ENCODE measurements at regions not wholly inside any gene's neighbourhood (a gene's known extent, or its start where the extent isn't known, plus 50 kb on each side); places are given as distances from the start of the nearest gene placed in this dataset.
"Not testable (repeated sequence)": the region's sequence is repeated elsewhere in the genome, so short reads cannot be mapped to it uniquely, and the experiment has no call there.

DNA sequence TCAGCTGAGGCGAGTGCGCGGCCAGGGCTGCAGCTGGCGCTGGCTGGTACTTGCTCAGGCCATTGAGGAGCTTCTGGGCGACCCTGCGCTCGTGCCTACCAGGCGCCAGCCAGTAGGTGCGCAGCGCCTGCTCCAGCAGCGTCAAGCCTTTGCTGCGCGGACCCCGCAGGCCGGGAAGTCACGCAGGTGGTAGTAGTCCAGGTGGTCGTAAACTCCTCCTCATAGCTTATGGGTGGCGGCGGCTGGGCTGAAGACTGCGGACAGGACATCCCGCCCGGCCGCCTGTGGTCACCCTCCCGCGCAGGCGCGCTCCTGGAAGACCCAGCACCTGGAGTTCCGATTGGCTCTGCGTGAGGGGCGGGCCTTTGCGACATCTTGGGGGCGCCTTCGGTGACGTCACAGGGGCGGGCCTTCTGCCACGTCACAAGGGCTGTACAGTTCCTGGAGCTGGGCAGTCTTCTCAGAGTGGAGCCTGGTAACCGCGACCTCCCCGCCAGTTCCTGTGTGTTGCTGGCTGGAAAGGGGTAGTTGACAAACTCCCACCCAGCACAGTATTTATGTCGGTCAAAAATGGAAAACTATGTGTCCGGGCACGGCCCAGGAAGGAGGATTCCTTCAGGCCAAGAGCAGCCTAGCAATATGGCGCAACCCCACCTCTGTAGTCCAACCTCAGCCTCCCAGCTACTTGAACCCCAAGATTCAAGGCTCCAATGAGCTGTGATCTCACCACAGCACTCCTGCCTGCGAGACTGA, 102.2 kb upstream of the VKORC1L1 start:
- DNase-seq (ENCODE audit: extremely low spot score, unreplicated experiment): peak; percentile 94
- peak overlapping the region; percentile 90 for H3K4me3 Mint-ChIP-seq
- not testable (repeated sequence) for H3K27me3 Mint-ChIP-seq; H3K4me1 Mint-ChIP-seq (ENCODE audit: unreplicated experiment); H3K36me3 Mint-ChIP-seq; H3K9me3 Mint-ChIP-seq
- TF ChIP-seq, protein P1, sequence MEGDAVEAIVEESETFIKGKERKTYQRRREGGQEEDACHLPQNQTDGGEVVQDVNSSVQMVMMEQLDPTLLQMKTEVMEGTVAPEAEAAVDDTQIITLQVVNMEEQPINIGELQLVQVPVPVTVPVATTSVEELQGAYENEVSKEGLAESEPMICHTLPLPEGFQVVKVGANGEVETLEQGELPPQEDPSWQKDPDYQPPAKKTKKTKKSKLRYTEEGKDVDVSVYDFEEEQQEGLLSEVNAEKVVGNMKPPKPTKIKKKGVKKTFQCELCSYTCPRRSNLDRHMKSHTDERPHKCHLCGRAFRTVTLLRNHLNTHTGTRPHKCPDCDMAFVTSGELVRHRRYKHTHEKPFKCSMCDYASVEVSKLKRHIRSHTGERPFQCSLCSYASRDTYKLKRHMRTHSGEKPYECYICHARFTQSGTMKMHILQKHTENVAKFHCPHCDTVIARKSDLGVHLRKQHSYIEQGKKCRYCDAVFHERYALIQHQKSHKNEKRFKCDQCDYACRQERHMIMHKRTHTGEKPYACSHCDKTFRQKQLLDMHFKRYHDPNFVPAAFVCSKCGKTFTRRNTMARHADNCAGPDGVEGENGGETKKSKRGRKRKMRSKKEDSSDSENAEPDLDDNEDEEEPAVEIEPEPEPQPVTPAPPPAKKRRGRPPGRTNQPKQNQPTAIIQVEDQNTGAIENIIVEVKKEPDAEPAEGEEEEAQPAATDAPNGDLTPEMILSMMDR (conservative IDR thresholded peaks at IDR 0.05): peak; percentile 37
- H3K27ac Mint-ChIP-seq: peak overlapping the region; percentile 91

DNA sequence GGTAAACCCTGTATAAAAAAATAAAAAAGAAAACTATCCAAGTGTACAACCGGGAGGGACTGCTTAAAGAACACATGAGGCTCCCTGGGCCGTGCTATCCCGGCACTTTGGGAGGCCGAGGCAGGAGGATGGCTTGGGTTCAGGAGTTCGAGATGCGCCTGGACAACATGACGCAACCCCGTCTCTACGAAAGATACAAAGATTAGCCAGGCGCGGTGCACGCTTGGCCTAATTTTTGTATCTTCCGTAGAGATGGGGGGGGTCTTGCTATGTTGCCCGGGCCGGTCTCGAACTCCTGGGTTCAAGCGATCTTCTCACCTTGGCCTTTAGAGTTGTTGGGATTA, 101.7 kb upstream of the VKORC1L1 start:
- not testable (repeated sequence) for DNase-seq (ENCODE audit: extremely low spot score, unreplicated experiment); H3K4me1 Mint-ChIP-seq (ENCODE audit: unreplicated experiment); H3K36me3 Mint-ChIP-seq; H3K9me3 Mint-ChIP-seq; H3K27me3 Mint-ChIP-seq
- Mint-ChIP-seq H3K27ac (peak overlapping the region; percentile 91), H3K4me3 (peak overlapping the region; percentile 90)

DNA sequence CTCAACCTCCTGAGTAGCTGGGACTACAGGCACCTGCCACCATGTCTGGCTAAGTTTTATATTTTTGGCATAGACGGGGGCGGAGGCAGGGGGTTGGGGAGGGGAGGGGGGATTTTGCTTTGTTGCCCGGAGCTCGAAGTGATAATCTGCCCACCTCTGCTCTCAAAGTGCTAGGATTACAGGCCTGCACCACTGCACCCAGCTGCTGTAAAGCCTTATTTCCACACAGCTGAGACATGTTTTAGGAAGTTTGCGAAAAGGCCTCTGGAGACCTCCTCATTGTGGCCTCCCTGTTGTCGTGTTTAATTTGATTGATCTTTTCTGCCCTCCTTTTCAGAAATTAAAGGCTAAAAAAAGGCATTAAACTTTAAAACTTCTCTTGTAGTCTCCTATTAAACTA, 96.2 kb upstream of the VKORC1L1 start:
- H3K4me3 Mint-ChIP-seq; H3K27ac Mint-ChIP-seq; H3K27me3 Mint-ChIP-seq; DNase-seq (ENCODE audit: extremely low spot score, unreplicated experiment); H3K9me3 Mint-ChIP-seq; H3K36me3 Mint-ChIP-seq; H3K4me1 Mint-ChIP-seq (ENCODE audit: unreplicated experiment): not testable (repeated sequence)

DNA sequence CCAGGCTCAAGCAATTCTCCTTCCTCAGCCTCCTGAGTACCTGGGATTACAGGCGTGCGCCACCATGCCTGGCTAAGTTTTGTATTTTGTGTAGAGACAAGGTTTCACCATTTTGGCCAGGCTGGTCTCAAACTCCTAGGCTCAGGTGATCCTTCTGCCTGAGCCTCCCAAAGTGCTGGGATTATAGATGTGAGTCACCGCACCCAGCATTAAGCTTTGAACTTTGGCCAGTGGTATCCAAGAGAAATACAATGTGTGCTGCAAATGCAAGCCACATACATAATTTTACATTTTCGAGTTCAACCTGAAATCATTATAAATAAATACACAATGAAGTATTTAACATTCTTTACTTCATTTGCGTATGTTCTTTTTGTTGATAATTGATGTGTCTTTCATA, 82.9 kb upstream of the VKORC1L1 start:
- not testable (repeated sequence) for H3K27me3 Mint-ChIP-seq; H3K9me3 Mint-ChIP-seq; H3K4me3 Mint-ChIP-seq; H3K4me1 Mint-ChIP-seq (ENCODE audit: unreplicated experiment); DNase-seq (ENCODE audit: extremely low spot score, unreplicated experiment); H3K36me3 Mint-ChIP-seq; H3K27ac Mint-ChIP-seq

DNA sequence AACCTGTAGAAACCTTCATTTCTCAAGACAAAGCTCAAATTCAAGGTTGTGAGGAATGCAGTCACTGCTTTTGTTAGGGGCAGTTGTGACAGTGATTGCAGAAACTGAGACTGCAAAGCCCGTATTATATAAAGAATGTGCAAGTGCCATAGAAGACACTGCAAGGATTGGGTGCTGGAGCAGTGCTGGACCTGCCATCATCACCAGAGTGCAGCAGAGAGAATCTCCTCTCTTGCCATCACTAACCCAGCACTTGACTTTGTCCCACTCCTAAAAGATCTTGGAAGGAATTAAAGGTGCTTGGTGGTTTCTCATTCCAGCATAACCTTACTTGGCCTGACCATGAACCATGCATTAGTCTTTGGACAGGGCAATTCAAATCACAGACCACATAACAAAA, 81.1 kb upstream of the VKORC1L1 start:
- H3K27ac Mint-ChIP-seq; DNase-seq (ENCODE audit: extremely low spot score, unreplicated experiment); H3K4me3 Mint-ChIP-seq; H3K36me3 Mint-ChIP-seq; H3K9me3 Mint-ChIP-seq; H3K4me1 Mint-ChIP-seq (ENCODE audit: unreplicated experiment); H3K27me3 Mint-ChIP-seq: not testable (repeated sequence)

DNA sequence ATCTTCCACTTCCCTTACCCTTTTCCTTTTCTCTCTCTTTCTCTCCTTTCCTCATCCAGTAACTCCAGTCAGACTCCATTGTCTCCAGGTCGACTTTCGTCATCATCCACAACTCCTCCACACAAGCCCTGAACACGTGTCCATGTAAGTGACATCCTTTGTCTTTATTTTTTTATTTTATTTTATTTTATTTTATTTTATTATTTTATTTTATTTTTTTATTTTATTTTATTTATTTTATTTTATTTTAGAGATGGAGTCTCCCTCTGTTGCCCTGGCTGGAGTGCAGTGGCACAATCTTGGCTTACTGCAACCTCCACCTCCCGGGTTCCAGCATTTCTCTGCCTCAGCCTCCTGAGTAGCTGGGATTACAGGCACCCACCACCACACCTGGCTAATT, 80.1 kb upstream of the VKORC1L1 start:
- H3K4me3 Mint-ChIP-seq; H3K9me3 Mint-ChIP-seq; H3K4me1 Mint-ChIP-seq (ENCODE audit: unreplicated experiment); H3K27ac Mint-ChIP-seq; DNase-seq (ENCODE audit: extremely low spot score, unreplicated experiment); H3K27me3 Mint-ChIP-seq; H3K36me3 Mint-ChIP-seq: not testable (repeated sequence)

DNA sequence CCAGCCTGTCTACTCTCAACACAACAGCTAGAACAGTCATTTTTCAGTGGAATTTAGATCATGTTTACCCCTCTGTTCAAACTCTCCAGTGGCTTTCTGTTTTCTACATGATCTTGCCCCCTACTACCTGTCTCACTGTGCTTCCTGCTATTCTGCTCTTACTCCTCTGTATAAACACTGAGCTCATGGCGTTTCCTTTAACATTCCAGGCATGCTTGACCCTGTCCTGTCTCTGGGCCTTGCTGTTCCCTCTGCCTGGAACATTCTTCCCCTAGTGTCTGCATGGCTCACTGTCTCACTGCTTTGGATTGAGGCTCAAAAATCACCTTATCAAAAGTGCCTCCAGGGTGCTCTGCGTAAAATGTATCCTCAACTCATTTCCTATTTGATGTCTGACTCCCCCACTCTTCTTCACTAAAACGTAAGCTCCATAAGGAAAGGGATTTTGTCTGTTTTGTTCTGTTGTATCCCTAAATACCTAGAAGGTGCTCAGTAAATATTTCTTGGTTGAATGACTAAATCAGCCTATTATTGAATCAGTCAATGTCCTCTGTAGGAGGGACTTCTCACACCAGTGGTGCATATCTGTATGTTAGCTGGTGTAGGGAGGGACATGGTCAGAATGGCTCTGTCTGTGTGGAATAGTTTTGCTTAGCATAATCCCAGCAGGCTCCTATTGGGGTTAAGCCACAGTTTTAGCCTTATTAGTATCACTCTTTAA, 78.0 kb upstream of the VKORC1L1 start:
- not testable (repeated sequence) for H3K4me3 Mint-ChIP-seq; H3K27ac Mint-ChIP-seq; H3K27me3 Mint-ChIP-seq; H3K9me3 Mint-ChIP-seq; H3K4me1 Mint-ChIP-seq (ENCODE audit: unreplicated experiment); H3K36me3 Mint-ChIP-seq; DNase-seq (ENCODE audit: extremely low spot score, unreplicated experiment)

DNA sequence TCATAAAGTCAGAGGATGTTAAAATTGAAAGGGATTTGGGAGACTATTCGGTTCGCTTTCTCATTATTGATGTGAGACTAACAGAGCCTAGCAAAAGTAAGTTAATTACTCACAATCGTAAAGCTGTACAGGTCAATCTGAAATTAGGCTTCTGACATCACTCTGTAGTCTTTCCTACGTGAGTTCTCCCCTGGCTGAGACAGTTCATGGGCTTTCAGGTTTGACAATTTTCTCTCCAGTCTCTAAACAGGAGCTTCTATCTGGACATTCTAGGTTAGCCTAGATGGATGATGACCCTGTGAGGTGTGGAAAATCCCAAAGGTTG, 77.5 kb upstream of the VKORC1L1 start:
- not testable (repeated sequence) for H3K36me3 Mint-ChIP-seq; H3K27me3 Mint-ChIP-seq; H3K9me3 Mint-ChIP-seq; DNase-seq (ENCODE audit: extremely low spot score, unreplicated experiment); H3K4me3 Mint-ChIP-seq; H3K4me1 Mint-ChIP-seq (ENCODE audit: unreplicated experiment); H3K27ac Mint-ChIP-seq

DNA sequence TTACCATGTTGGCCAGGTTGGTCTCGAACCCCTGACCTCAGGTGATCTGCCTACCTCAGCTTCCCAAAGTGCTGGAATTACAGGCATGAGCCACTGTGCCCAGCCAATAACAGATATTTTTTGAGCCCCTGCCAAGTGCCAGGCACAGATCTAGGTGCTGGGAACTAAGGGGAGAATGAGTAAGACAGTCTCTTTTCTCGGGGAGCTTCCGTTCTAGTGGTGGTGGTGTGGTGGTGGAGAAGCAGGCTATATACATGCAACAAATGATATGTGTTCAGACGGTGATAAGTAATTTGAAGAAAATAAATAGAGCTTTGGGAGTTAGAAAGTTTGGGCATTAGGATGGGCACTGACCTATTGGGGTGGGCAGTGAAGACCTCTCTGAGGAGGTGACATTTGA, 76.7 kb upstream of the VKORC1L1 start:
- Mint-ChIP-seq H3K4me3 (no peak overlapping the region), H3K36me3 (no peaks in the 10 kb centered on the region), H3K27ac (no peak overlapping the region)

DNA sequence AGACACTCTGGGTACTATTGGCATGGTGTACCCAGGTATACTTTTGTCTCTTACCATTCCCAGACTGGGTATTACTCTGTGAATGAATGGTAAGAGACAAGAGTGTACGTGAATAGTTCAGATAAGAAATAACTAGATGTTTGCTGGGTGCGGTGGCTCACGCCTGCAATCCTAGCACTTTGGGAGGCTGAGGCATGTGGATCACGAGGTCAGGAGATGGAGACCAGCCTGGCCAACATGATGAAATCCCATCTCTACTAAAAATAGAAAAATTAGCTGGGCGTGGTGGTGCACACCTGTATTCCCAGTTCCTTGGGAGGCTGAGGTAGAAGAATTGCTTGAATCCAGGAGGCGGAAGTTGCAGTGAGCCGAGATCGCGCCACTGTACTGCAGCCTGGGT, 75.8 kb upstream of the VKORC1L1 start:
- H3K4me1 Mint-ChIP-seq (ENCODE audit: unreplicated experiment); H3K9me3 Mint-ChIP-seq; H3K27ac Mint-ChIP-seq; H3K36me3 Mint-ChIP-seq; DNase-seq (ENCODE audit: extremely low spot score, unreplicated experiment); H3K4me3 Mint-ChIP-seq; H3K27me3 Mint-ChIP-seq: not testable (repeated sequence)

More for the DNA sequence above, 76.7 kb upstream of the VKORC1L1 start:
- Mint-ChIP-seq H3K27me3 (no peaks in the 10 kb centered on the region), H3K9me3 (no peaks in the 10 kb centered on the region), H3K4me1 (ENCODE audit: unreplicated experiment) (peaks cover 3% of the 10 kb centered on the region)
- no peak for DNase-seq (ENCODE audit: extremely low spot score, unreplicated experiment)
- TF ChIP-seq, protein P1 (conservative IDR thresholded peaks at IDR 0.05): no peak

DNA sequence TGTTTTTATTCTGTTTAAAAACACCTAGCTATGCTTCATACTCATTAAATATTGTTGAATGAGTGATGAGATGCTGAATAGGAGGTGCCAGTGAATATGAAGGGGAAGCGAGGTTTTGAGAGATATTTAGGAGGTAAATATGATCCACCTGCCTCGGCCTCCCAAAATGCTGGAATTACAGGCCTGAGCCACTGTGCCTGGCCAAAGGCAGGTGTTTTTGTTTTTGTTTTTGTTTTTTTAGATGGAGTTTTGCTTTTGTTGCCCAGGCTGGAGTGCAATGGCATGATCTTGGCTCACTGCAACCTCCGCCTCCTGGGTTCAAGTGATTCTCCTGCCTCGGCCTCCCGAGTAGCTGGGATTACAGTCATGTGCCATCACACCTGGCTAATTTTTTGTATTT, 75.3 kb upstream of the VKORC1L1 start:
- H3K36me3 Mint-ChIP-seq; H3K27ac Mint-ChIP-seq; DNase-seq (ENCODE audit: extremely low spot score, unreplicated experiment); H3K4me1 Mint-ChIP-seq (ENCODE audit: unreplicated experiment); H3K4me3 Mint-ChIP-seq; H3K9me3 Mint-ChIP-seq; H3K27me3 Mint-ChIP-seq: not testable (repeated sequence)

Data from type B pancreatic cell (in vitro differentiated cells).